ENCODE measurements at regions not wholly inside any gene's neighbourhood (a gene's known extent, or its start where the extent isn't known, plus 50 kb on each side); places are given as distances from the start of the nearest gene placed in this dataset.
"Not testable (repeated sequence)": the region's sequence is repeated elsewhere in the genome, so short reads cannot be mapped to it uniquely, and the experiment has no call there.

DNA sequence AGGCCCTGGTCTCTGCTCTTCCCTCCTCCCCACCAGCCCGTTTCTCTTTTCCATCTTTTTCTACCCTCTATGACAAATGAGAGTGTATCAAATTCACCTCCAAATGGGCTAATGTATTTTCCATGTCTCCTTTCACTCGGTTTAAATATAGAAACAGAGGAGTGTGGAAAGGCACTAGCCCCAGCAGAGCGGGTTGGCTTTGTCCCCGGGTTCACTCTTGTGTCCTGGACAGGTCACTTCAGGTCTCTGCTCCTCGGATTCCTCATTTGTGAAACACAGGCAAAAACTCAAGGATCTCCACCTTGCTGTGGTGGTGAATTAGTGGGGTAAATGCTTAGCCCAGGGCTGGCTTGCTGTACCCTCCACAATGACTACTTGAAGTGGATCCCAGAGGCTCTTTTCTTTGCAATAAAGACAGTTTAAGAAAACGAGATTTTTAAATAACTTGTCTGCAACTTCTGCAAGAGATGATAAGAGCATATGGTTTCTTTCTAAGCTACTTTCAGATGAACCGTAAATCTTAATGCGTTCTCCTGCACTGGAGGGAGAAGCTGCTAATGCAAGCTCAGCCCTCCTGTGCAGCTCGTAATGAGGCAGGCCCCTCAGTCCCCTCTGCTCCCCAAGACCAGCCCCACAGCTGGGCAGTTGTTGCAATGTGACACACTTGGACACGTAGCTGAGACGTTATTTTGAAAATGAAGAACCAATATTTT is 292.9 kb downstream of the THBS2 start:
- DNase-seq = no peak

DNA sequence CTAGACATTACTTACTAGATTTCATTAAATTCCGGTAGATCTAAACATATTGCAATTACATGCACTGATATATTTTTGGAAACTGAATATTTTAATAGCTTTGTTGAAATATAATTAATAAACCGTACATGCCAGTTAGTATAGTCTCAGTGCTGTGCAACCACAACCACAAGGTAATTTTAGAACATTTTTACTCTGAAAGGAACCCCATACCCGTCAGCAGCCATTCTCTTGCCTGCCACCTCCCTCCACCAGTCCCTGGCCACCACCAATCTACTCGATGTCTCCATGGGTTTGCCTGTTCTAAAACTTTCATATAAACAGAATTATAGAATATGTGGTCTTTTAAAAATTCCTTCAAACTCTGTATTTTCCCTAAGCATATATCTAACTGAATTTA is 293.9 kb downstream of the THBS2 start:
- DNase-seq = no peak

DNA sequence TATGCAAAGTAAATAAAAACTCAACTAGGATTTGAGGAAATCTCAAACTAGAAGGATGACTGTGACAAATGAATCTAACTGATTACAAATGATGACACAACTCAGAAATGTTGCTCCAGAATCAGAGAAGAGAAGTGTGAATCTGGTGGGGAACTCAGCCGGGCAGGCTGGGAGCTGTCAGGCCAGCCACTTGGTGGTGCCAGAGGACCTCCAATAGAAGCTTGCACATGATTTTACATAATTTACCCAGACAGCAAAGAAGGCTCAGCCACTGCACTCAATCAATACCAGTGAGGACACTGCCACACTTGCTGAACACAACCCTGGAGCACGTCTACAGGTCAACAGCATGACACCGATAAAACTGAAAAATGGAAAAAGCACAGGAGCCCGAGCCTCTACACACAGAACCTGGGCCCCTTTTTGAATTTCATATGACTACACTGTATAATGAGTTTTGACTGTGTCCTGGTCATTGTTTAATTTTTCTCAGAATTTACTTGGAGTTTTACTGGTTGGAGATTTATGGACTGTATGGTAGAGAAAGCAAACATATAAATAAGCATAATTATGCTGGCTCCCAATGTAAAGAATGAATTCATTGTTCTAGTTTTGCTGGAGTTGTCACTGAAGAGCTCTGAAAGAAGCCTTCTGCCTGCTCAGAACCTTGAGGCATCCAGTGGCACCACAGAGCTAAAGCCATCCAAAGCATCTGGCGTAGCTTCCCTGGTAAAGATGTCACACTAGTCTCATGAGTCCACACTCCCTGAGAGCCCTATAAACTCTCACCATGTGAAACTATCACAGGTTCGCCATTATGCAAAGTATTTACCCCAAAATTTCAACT is 296.5 kb downstream of the THBS2 start:
- peak; percentile 17 for DNase-seq

DNA sequence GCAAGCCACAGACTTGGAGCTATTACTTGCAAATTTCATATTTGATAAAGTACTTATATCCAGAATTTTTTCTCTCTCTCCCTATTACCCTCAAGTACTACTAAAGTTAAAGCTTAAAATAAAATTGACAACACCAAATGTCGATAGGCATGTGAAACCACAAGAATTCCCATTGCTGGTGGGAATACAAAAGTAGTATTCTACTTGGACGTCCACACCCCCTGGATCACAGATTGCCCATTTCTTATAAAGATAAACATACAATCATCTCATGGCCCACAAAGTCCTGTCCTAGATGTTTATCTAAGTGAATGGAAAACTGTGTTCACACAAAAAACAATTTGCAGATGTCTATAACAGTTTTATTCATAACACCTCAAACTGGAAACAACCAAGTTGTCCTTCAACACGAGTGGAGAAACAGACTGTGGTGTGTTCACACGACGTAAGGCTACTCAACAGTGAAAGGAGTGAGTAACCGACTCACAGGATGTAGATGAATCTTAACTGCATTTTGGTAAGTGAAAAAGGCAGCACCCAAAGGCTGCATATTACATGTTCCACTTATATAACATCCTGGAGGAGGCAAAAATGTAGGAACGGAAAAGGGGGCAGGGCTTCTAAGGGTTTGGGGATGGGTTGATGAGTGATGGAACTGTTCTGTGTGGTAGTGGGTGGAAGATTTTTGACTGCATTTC is 297.4 kb downstream of the THBS2 start:
- no peak for DNase-seq

DNA sequence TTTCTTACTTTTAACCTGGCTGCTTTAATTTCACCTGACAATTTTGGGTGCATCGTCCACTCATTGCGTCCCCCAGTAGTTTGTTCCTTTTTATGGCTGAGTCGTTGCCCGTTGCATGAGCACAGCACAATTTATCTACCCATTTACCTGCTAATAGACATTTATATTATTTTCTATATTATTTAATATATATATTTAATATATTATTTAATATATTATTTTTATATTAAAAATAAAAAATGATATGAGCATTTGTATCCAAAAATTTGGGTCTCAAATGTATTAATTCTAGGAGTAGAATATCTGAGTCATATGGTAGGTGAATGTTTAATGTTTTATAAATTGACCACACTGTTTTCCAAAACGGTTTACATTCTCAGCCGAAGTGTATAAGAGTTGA is 300.2 kb downstream of the THBS2 start:
- DNase-seq = no peak

DNA sequence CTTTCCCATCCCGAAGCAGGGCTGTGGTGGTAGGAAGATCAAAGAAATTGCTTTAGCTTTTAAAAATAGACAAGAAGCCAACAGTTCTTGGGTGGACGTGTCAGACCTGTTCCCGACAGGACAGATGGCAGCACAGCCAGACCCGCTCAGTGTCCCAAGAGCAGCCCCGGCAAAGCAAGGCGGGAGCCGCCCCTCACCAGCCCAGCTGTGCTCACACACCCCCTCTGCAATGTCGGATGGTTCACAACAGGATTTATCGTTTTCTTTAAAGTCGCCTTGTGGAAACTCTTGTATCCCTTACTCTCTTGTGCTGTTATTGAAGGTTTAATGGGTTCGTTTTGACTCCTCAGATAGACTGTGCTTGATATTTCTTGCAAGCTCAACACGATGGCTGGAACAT is 302.4 kb downstream of the THBS2 start:
- DNase-seq = no peak

DNA sequence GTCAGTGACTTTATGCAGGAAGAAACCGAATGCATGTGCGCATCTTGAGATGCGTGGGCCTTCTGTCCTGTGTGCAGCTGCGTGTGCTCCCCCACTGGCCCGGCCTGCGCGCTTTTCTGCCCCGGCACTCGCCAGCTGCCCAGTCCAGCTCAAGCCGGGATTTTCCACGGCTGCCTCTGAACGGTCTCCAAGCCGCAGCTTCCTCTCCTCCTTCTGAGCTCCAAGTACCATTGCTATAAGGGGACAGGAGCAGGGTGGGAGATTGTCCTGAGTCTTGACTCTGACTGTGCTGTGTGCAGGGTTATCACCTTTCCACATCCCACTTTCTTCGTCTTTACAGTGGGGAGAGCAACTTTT is 302.8 kb downstream of the THBS2 start:
- DNase-seq = no peak

DNA sequence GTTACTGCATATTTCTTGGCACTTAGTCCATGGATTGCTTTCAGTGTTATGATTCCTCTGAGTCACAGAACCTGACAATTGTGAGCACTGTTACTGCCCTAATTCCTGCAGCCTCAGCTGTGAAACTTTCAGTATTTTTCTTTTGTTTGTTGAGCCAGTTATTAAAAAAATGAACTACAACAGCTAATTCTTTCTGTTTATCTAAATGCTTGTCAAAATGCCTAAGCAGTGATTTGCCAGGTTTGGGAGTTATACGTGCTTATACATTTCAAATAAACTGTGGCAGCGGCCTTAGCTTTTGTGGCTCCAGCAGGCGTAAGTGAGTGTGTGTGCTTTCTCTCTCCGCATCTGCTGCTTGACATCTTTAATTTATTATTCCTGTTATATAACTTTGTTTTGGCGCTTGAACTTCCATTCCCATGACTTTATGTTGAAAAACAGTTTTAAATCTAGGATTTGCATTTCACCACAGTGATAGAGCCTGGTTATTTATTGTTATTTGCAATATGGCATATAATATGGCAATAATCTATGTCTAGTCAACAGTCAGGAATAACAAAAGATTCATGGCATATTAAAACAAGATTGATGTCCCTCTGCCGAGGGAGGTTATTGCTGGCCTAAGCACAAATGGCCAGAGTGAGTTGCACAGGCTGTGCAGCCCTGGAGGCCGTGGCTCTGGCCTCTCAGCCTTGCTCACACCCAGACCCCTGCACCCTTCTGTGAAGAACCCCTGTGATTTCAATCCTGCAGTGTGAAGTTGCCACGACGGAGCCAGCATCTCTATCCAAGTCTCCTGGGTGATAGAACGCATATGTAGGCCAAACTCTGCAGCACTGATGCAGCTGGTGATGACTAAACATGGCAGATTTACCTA is 303.4 kb downstream of the THBS2 start:
- DNase-seq = no peak

DNA sequence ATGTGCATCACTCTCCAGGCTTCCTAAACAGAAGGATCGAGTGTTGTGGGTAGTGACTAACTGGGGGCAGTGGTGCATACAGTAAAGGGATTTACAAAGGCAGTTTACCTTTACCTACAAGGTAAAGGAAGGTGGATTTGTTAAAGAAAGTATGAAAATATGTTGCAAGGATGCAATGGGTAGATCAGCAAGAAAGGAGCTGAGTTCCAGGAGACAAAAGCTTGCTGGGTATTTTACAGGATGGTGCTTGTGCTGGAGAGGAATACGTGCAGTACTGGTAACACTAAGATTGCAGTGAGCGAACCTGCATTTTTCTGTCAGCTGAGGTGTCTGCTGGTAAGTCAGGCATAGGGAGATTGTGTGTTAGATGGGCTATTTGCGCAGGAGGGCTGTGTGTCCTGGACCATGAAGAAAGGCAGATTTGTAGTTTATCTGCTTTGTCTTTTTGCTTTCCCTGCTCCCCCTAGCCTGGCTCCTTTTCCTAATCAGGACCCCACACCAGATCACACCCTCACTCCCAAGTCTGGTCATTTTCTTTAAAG is 304.6 kb downstream of the THBS2 start:
- no peak for DNase-seq

DNA sequence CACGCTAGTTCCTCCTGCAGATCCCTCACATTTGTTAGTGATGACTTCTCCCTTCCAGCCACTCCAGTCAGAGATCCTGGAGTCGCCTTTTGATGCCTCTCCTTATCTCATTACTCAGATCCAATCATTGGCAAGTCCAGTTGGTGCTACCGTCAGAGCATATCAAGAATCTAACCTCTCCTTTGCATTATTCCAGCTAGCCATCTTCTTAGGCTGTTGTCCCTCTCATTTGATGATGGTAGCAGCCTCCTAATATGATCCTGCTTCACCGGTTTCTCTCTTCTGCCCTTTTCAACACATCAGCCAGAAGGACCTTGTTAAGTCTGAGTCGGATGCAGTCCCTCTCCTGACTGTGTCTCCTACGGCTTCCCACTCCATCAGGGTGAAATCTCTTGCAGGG is 305.6 kb downstream of the THBS2 start:
- no peak for DNase-seq

DNA sequence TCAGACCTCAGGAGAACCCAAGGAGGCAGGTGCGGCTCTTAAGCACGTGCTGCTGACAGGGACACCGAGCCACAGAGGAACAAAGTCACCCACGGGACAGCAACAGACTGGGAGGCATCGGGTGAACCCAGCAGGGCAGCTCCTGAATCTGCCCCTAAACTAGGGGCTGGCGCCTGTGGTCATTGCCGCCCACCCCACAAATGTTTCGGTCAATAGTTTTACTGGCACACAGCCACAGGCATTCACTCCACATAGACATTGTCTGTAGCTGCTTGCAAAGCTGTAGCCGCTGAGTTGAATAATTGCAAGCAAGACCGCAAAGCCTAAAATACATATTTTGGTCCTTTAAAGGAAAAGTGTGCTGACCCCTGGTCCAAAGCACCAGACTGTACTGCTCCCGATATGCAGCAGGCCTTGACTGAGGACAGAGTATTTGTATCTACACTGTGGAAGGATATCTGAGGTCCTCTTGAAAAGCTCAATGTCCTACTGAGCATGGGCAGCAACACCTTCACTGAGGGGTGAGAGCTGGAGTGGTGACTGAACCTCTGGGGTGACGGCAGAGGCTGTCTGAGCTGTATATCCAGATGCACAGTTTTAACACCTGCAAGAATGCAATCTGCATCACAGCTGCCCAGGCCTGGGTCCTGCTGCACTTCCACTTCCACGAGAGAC is 310.3 kb downstream of the THBS2 start:
- no peak for DNase-seq

DNA sequence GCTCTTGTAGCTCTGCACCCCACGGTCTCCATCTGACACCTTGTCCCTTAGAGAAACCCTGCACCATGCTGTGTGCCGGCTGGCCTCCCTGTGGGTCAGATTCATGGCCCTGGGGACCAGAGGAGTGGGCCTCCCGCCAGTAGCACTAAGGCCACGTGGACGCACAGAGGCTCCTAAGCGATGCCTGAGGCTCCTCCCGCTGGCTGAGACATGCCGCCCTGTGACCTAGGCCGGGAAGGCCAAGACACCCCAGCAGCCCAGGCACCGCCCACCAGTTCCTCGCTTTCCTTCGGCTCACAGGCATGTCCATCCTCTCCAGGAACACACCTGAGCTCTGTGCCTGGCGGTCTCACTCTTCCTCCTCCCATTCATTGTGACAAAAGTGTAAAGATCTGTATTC is 311.0 kb downstream of the THBS2 start:
- DNase-seq = no peak

DNA sequence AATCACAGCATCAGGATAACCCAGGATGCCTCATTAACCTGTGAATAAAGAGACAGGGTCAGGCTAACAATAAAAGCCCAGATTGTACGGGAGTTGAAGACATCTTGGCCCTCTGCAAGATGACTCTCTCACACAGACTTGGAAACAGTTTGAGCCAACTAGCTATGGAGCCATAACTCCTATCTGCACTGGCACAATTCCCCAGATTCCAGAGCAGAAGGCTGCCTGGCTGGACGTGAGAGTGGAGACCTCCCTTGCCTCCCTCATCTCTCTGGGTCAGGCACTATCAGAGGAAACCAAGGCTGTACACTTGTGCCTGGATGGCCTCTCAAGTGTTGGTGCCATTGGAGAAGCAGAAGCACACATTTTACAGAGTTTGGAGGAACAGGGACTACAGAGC is 312.6 kb downstream of the THBS2 start:
- no peak for DNase-seq

DNA sequence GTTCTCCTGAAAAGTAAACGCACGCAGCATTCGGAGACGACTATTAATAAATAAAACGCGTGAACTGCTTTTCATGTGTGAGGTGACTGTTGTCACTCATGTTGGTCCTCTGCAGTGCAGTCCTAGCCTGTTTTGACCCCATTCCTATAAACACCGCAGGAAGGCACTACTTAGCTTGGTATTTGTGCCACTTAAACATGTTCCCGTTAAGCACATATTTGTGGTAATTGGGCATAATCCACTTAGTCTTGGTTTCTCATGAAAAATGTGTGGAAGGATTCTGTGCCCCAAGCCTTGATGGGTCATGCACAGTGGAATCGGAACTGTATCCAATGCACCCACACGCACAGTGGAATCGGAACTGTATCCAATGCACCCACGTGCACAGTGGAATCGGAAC is 313.9 kb downstream of the THBS2 start:
- no peak for DNase-seq

DNA sequence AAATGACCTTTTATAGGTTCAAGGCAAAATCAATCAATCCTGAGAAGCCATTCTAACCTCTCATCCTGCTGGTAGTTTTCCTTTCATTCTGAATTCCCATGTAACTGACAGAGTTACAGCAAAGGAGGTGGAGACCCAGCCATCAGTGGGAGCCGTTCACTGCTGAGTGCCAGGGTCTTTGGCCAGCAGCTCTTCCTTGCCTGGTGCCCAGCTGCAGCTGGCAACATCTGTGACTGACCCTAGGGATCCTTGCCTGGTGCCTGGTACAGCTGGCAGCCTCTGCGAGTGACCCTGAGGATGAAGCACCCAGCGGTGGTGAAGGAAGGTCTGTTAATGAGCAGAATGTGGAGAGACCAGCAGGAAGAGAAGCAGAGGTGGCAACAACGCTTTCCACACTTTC is 314.6 kb downstream of the THBS2 start:
- DNase-seq = no peak

DNA sequence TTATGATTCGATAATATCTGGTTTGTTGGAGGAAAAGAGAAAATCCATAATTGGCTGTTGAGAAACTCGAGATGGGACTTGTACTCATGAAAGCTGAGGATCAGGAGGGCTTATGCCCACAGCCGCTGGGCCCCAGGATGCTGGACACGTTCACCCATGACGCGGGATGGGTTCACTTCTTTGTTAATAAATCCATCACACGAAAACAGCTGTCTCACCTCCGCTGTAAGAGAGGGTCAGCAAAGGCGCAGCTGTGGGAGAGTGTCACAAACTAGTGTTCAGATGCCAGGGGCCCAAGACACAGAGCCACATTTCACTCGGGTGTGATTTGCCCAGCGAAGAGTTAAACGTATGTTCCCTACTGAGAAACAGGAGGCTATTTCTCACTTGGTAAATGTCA is 315.1 kb downstream of the THBS2 start:
- DNase-seq = no peak

DNA sequence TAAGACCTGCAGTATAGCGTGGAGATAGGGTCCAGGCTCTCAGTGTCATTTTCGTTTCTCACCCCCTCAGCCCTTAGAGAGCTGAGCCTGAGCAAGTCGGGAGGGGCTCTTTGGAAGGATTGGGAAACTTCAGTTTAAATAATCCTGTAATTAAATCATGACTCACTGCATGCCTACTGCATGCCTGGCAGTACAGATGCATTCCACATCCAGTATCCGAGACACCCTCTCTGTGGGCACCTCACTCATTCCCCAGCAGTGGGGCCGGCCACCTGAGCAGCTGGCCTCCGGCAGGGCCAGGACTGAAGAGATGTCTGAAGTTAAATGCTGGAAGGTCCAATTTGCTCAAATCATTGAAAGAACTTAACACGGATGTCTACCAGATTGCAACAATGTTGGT is 316.6 kb downstream of the THBS2 start:
- no peak for DNase-seq

DNA sequence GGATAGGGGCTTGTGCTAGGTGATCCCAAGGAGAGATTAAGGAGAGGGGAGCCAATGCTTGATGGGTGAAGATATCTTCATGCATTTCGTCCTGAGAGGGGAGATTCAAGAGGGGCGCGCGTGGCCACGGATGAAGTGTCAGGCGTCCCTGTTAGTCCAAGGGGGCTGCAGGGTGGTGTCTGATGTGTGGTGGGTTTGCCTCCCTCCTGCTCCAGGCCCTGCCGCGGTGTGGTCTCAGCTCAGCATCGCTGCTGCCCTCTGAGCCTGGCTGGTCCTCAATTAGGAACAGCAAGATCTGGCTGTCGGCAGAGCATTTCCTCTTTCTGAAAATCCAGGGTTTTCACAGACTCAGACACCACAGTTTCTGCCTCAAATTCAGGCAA is 318.0 kb downstream of the THBS2 start:
- no peak for DNase-seq

DNA sequence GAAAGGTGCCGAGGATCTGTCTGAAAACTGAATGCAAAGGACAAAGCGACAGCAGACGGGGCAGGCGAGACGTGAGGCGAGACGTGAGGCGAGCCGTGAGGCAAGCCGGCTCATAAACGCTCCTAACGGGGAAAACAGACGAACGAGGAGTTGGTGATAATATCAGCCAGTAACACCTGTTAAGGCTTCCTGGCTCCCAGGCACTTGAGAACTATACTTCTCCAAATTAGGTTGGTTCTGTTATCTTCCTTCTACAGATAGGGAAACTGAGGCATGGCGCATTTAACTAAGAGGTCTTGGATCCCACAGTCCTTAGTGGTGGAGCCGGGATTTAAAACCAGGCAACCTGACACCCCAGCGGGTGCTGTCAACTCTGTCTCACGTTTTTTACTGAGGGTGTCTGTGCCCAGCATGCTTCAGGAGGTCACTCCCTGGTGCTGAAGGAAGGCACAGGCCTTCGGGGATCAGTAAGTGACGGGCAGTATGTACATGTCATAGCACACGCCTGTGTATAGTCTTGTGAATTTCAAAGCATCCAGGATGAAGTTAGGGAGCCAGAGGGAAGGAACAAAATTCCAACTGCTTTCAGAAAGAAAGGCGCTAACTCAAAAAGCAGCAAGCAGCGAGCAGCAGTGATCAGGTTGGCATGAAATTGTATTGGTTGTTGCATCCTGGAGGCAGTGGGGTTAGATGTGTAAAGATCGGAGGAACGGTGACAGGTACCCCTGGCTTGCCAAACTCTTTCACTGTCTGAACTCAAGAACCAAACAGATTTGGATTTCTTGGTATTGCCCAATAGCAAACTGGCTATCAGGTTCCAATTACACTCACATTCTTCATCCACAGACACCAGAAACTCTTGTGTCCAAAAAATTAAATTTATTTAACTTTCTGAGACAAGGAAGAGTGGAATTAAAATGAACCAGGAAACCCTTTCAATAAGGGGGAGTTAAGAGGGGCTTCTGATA is 318.7 kb downstream of the THBS2 start:
- no peak for DNase-seq

DNA sequence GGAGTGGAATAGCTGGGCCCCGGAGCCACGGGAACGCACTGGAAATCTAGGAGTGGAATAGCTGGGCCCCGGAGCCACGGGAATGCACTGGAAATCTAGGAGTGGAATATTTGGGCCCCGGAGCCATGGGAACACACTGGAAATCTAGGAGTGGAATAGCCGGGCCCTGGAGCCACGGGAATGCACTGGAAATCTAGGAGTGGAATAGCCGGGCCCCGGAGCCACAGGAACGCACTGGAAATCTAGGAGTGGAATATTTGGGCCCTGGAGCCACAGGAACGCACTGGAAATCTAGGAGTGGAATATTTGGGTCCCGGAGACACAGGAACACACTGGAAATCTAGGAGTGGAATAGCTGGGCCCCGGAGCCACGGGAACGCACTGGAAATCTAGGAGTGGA is 321.5 kb downstream of the THBS2 start:
- not testable (repeated sequence) for DNase-seq

DNA sequence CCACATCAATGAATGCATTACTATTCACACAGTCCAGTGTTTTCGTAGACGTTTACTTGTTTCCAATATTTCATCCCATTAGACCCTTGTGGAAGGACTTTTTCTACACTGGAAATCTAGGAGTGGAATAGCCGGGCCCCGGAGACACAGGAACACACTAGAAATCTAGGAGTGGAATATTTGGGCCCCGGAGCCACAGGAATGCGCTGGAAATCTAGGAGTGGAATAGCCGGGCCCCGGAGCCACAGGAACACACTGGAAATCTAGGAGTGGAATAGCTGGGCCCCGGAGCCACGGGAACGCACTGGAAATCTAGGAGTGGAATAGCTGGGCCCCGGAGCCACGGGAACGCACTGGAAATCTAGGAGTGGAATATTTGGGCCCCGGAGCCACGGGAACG is 322.6 kb downstream of the THBS2 start:
- DNase-seq = not testable (repeated sequence)
